HCT116 (cell line): ENCODE measurements at regions not wholly inside any gene's neighbourhood (a gene's known extent, or its start where the extent isn't known, plus 50 kb on each side); places are given as distances from the start of the nearest gene placed in this dataset.

Experiments used
- ATAC-seq: fragments of 200-7000 bp; cut with Tn5 transposase; 2 replicates; pipeline ENCODE4 v1.9.1; 2020; ENCODE audit warnings: mild to moderate bottlenecking, moderate library complexity
- BruUV-seq: library from RNA; stranded (reverse); fragments of 400-500 nt; replicated peaks from 2 replicates; lab custom pipeline; 2021; lab: Mats Ljungman, UMichigan
- CTCF ChIA-PET: fragments of 300-600 bp; sonication (Branson Sonifier 250); formaldehyde crosslinking; loops from one replicate; lab custom pipeline; 2021; ENCODE audit warnings: antibody characterized with exemption; lab: Charles Lee
- POLR2A ChIA-PET: fragments of 300-600, 350-600 bp; sonication (Branson Sonifier 250); formaldehyde crosslinking; loops from one replicate; lab custom pipeline; 2021; ENCODE audit warnings: antibody characterized with exemption; lab: Charles Lee
- RAD21 ChIA-PET, 2 experiments: fragments of 300-600 bp; sonication (Branson Sonifier 250); formaldehyde crosslinking; loops; one replicate each; lab custom pipeline; 2023; ENCODE audit warnings: low total read pairs in 2 of 2; ENCODE audit not compliant: uncharacterized antibody in 2 of 2, unreplicated experiment in 2 of 2, low non-redundant PET in 1 of 2; lab: Charles Lee
- DNase-seq: peaks from one replicate; pipeline ENCODE4 v3.0.0-alpha.2; 2010; ENCODE audit warnings: low read depth, low spot score
- H2AFZ ChIP-seq: fragments of 200-600 bp; shearing (Covaris generic), sonication (generic); 2 replicates; pipeline ENCODE4 v1.6.1; 2017; ENCODE audit warnings: low read depth, mixed run types, mixed read lengths, antibody characterized with exemption, low read length; ENCODE audit not compliant: poor library complexity, severe bottlenecking
- H3K27ac ChIP-seq: 2 replicates; pipeline ENCODE4 v1.5.1; 2012; ENCODE audit warnings: low read depth, low read length
- H3K27me3 ChIP-seq: fragments of 200-600 bp; sonication (generic); 2 replicates; pipeline ENCODE4 v1.6.1; 2016; ENCODE audit warnings: mixed run types, low read length, mixed read lengths; ENCODE audit not compliant: insufficient read depth
- H3K36me3 ChIP-seq, 2 experiments: fragments of 200-500 bp in 1 of 2; fragments of 200-600 bp in 1 of 2; sonication (Bioruptor generic) in 1 of 2; sonication (generic) in 1 of 2; 2 replicates each; pipeline versions ENCODE4 v1.5.1 to v1.6.1; 2014 to 2016; ENCODE audit warnings: low read length in 2 of 2, inconsistent platforms in 1 of 2, mixed read lengths in 1 of 2, mixed run types in 1 of 2; ENCODE audit not compliant: insufficient read depth in 2 of 2, control insufficient read depth in 1 of 2
- H3K4me1 ChIP-seq, 2 experiments: fragments of 200-600 bp in 1 of 2; sonication (generic) in 1 of 2; 2 replicates each; pipeline versions ENCODE4 v1.5.1 to v1.6.1; 2012 to 2017; ENCODE audit warnings: low read length in 2 of 2, inconsistent platforms in 1 of 2, mild to moderate bottlenecking in 1 of 2, mixed read lengths in 1 of 2, mixed run types in 1 of 2, moderate library complexity in 1 of 2; ENCODE audit not compliant: insufficient read depth in 2 of 2, control insufficient read depth in 1 of 2
- H3K4me2 ChIP-seq: fragments of 200-600 bp; sonication (generic); 2 replicates; pipeline ENCODE4 v1.6.1; 2017; ENCODE audit warnings: mixed run types, low read length, mixed read lengths
- H3K4me3 ChIP-seq, 2 experiments: fragments of 200-600 bp in 1 of 2; sonication (generic) in 1 of 2; replicated peaks in 1 of 2; 2 replicates each; pipeline ENCODE4 v1.5.1; 2011 to 2016; ENCODE audit warnings: low read length in 2 of 2, control low read depth in 1 of 2, low read depth in 1 of 2, mild to moderate bottlenecking in 1 of 2, mixed read lengths in 1 of 2, mixed run types in 1 of 2
- H3K79me2 ChIP-seq: fragments of 200-600 bp; sonication (generic); 2 replicates; pipeline ENCODE4 v1.6.1; 2017; ENCODE audit warnings: mild to moderate bottlenecking, mixed run types, low read length, moderate library complexity, mixed read lengths; ENCODE audit not compliant: insufficient read depth
- H3K9ac ChIP-seq: fragments of 200-600 bp; sonication (generic); 2 replicates; pipeline ENCODE4 v1.6.1; 2016; ENCODE audit warnings: low read length, mixed read lengths
- H3K9me2 ChIP-seq: fragments of 200-600 bp; sonication (generic), shearing (Covaris generic); 2 replicates; pipeline ENCODE4 v1.6.1; 2017; ENCODE audit warnings: mixed run types, mild to moderate bottlenecking, moderate library complexity; ENCODE audit not compliant: insufficient read depth
- H3K9me3 ChIP-seq, 2 experiments: fragments of 200-500 bp in 1 of 2; fragments of 200-600 bp in 1 of 2; sonication (Bioruptor generic) in 1 of 2; sonication (generic) in 1 of 2; 2 replicates each; pipeline ENCODE4 v1.6.1; 2014 to 2017; ENCODE audit warnings: low read length in 2 of 2, mixed read lengths in 2 of 2, inconsistent platforms in 1 of 2, low read depth in 1 of 2, mild to moderate bottlenecking in 1 of 2, mixed run types in 1 of 2, moderate library complexity in 1 of 2; ENCODE audit not compliant: control insufficient read depth in 1 of 2, insufficient read depth in 1 of 2
- H4K20me1 ChIP-seq: fragments of 200-600 bp; sonication (generic), shearing (Covaris generic); 2 replicates; pipeline ENCODE4 v1.6.1; 2017; ENCODE audit warnings: mixed run types, mild to moderate bottlenecking, moderate library complexity; ENCODE audit not compliant: insufficient read depth
- CBX3 ChIP-seq: IDR thresholded peaks from 2 replicates; pipeline ENCODE4 v1.6.1; 2012; ENCODE audit warnings: low read depth
- CEBPB ChIP-seq: IDR thresholded peaks from 2 replicates; pipeline ENCODE4 v1.6.1; 2012; ENCODE audit warnings: low read depth
- EGR1 ChIP-seq: IDR thresholded peaks from 2 replicates; pipeline ENCODE4 v1.6.1; 2012; ENCODE audit warnings: low read depth
- ELF1 ChIP-seq: IDR thresholded peaks from 2 replicates; pipeline ENCODE4 v1.6.1; 2012; ENCODE audit warnings: low read depth, borderline replicate concordance
- EZH2 ChIP-seq: fragments of 200-600 bp; sonication (generic); IDR thresholded peaks from 2 replicates; pipeline ENCODE4 v1.6.1; 2017; ENCODE audit warnings: antibody characterized with exemption, mixed run types
- POLR2AphosphoS5 ChIP-seq: IDR thresholded peaks from 2 replicates; pipeline ENCODE4 v1.6.1; 2011; ENCODE audit warnings: mild to moderate bottlenecking, low read depth, low read length, moderate library complexity
- SIN3A ChIP-seq: IDR thresholded peaks from 2 replicates; pipeline ENCODE4 v1.6.1; 2012; ENCODE audit warnings: low read depth
- SP1 ChIP-seq: IDR thresholded peaks from 2 replicates; pipeline ENCODE4 v1.6.1; 2012; ENCODE audit warnings: low read depth
- SRF ChIP-seq: IDR thresholded peaks from 2 replicates; pipeline ENCODE4 v1.6.1; 2012; ENCODE audit warnings: low read depth
- TCF7L2 ChIP-seq: IDR thresholded peaks from 2 replicates; pipeline ENCODE4 v1.7.0; 2011; ENCODE audit warnings: borderline replicate concordance, inconsistent platforms; ENCODE audit not compliant: insufficient read depth, insufficient read length; ENCODE audit errors: extremely low read depth
- YY1 ChIP-seq: IDR thresholded peaks from 2 replicates; pipeline ENCODE4 v1.6.1; 2011; ENCODE audit warnings: low read length, low read depth, moderate library complexity, mild to moderate bottlenecking; ENCODE audit not compliant: insufficient replicate concordance; ENCODE audit errors: extremely low read depth
- ZFX ChIP-seq: fragments of 450-650 bp; IDR thresholded peaks from 2 replicates; pipeline ENCODE4 v1.6.1; 2017
- intact Hi-C: fragments of 100-400 bp; cut with micrococcal nuclease; formaldehyde crosslinking; loops from 2 replicates; pipeline ENCODE4 v1.10.0; 2022
- TF ChIP-seq, protein P1 (sequence below): IDR thresholded peaks from 2 replicates; pipeline ENCODE4 v1.6.1; 2011; ENCODE audit warnings: mild to moderate bottlenecking, low read length, moderate library complexity; ENCODE audit not compliant: insufficient replicate concordance; ENCODE audit errors: extremely low read depth
- TF ChIP-seq, protein P2 (sequence below), 3 experiments: fragments of 200-600 bp in 1 of 3; sonication (generic) in 1 of 3; IDR thresholded peaks in 2 of 3; conservative IDR thresholded peaks in 1 of 3; 2 replicates each; pipeline ENCODE4 v1.5.1; 2012 to 2017; ENCODE audit warnings: low read depth in 2 of 3, low read length in 2 of 3, antibody characterized with exemption in 1 of 3, borderline replicate concordance in 1 of 3, control low read depth in 1 of 3, mild to moderate bottlenecking in 1 of 3, mixed read lengths in 1 of 3, mixed run types in 1 of 3, moderate library complexity in 1 of 3; ENCODE audit not compliant: insufficient read depth in 1 of 3
- TF ChIP-seq, protein P3 (sequence below): IDR thresholded peaks from 2 replicates; pipeline ENCODE4 v1.6.1; 2012; ENCODE audit warnings: low read depth
- TF ChIP-seq, protein P4 (sequence below): IDR thresholded peaks from 2 replicates; pipeline ENCODE4 v1.6.1; 2012
- TF ChIP-seq, protein P5 (sequence below): IDR thresholded peaks from 2 replicates; pipeline ENCODE4 v1.6.1; 2012

DNA sequence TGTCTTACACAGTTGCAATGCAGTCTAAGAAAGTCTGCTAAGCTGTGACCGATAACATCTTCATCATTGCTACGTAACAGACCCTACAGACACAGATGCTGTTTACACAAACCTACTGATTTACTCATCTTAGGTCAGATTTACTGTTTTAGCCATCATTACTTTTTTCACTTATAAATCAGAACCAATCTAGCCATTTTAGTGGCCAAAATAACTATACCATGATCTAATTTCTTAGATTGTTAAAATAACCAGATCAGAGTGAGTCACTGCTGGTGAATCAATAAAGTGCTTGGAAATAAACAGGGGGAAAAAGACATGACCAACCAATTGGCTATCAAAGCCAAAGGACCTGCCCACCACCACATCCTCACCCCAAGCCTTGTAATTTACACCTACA is 57.0 kb upstream of the FOXN3 start:
- DNase-seq: no peak
- TF ChIP-seq, protein P1, sequence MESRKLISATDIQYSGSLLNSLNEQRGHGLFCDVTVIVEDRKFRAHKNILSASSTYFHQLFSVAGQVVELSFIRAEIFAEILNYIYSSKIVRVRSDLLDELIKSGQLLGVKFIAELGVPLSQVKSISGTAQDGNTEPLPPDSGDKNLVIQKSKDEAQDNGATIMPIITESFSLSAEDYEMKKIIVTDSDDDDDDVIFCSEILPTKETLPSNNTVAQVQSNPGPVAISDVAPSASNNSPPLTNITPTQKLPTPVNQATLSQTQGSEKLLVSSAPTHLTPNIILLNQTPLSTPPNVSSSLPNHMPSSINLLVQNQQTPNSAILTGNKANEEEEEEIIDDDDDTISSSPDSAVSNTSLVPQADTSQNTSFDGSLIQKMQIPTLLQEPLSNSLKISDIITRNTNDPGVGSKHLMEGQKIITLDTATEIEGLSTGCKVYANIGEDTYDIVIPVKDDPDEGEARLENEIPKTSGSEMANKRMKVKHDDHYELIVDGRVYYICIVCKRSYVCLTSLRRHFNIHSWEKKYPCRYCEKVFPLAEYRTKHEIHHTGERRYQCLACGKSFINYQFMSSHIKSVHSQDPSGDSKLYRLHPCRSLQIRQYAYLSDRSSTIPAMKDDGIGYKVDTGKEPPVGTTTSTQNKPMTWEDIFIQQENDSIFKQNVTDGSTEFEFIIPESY: no peak
- TF ChIP-seq SRF (no peak), YY1 (no peak), SP1 (no peak), ELF1 (no peak), SIN3A (no peak), EZH2 (no peak), ZFX (no peak), EGR1 (no peak), CEBPB (no peak), POLR2AphosphoS5 (no peak), TCF7L2 (no peak), CBX3 (no peak)
- TF ChIP-seq, protein P2, sequence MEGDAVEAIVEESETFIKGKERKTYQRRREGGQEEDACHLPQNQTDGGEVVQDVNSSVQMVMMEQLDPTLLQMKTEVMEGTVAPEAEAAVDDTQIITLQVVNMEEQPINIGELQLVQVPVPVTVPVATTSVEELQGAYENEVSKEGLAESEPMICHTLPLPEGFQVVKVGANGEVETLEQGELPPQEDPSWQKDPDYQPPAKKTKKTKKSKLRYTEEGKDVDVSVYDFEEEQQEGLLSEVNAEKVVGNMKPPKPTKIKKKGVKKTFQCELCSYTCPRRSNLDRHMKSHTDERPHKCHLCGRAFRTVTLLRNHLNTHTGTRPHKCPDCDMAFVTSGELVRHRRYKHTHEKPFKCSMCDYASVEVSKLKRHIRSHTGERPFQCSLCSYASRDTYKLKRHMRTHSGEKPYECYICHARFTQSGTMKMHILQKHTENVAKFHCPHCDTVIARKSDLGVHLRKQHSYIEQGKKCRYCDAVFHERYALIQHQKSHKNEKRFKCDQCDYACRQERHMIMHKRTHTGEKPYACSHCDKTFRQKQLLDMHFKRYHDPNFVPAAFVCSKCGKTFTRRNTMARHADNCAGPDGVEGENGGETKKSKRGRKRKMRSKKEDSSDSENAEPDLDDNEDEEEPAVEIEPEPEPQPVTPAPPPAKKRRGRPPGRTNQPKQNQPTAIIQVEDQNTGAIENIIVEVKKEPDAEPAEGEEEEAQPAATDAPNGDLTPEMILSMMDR (IDR thresholded peaks at IDR 0.05 in 2 of 3, conservative IDR thresholded peaks at IDR 0.05 in 1 of 3; ENCODE audit: borderline replicate concordance in 1 of 3, insufficient read depth in 1 of 3, low read depth in 2 of 3, low read length in 2 of 3): no peak
- TF ChIP-seq, protein P3, sequence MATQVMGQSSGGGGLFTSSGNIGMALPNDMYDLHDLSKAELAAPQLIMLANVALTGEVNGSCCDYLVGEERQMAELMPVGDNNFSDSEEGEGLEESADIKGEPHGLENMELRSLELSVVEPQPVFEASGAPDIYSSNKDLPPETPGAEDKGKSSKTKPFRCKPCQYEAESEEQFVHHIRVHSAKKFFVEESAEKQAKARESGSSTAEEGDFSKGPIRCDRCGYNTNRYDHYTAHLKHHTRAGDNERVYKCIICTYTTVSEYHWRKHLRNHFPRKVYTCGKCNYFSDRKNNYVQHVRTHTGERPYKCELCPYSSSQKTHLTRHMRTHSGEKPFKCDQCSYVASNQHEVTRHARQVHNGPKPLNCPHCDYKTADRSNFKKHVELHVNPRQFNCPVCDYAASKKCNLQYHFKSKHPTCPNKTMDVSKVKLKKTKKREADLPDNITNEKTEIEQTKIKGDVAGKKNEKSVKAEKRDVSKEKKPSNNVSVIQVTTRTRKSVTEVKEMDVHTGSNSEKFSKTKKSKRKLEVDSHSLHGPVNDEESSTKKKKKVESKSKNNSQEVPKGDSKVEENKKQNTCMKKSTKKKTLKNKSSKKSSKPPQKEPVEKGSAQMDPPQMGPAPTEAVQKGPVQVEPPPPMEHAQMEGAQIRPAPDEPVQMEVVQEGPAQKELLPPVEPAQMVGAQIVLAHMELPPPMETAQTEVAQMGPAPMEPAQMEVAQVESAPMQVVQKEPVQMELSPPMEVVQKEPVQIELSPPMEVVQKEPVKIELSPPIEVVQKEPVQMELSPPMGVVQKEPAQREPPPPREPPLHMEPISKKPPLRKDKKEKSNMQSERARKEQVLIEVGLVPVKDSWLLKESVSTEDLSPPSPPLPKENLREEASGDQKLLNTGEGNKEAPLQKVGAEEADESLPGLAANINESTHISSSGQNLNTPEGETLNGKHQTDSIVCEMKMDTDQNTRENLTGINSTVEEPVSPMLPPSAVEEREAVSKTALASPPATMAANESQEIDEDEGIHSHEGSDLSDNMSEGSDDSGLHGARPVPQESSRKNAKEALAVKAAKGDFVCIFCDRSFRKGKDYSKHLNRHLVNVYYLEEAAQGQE: no peak
- TF ChIP-seq, protein P4, sequence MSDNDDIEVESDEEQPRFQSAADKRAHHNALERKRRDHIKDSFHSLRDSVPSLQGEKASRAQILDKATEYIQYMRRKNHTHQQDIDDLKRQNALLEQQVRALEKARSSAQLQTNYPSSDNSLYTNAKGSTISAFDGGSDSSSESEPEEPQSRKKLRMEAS: no peak
- TF ChIP-seq, protein P5, sequence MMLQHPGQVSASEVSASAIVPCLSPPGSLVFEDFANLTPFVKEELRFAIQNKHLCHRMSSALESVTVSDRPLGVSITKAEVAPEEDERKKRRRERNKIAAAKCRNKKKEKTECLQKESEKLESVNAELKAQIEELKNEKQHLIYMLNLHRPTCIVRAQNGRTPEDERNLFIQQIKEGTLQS: no peak
- TF ChIP-seq, all 23 proteins: peak for 0
- CTCF ChIA-PET: no interaction called here
- no peaks in the 10 kb centered on the region for H4K20me1 ChIP-seq
- H3K9me3 ChIP-seq: no peaks in the 10 kb centered on the region
- H3K4me2 ChIP-seq: no peak overlapping the region
- no peaks in the 10 kb centered on the region for H3K27me3 ChIP-seq
- no peaks in the 10 kb centered on the region for H3K36me3 ChIP-seq
- RAD21 ChIA-PET: no interaction called here
- no peak overlapping the region for H3K27ac ChIP-seq
- BruUV-seq: no TSS peak
- POLR2A ChIA-PET: no interaction called here
- no peak overlapping the region for H3K9ac ChIP-seq
- ATAC-seq: no peak
- no peak overlapping the region for H2AFZ ChIP-seq
- intact Hi-C loops: no loop called here
- H3K79me2 ChIP-seq: no peaks in the 10 kb centered on the region
- H3K9me2 ChIP-seq: no peaks in the 10 kb centered on the region
- no peak overlapping the region for H3K4me3 ChIP-seq
- no peaks in the 10 kb centered on the region for H3K4me1 ChIP-seq
